PC-3 (cell line): ENCODE measurements at regions not wholly inside any gene's neighbourhood (a gene's known extent, or its start where the extent isn't known, plus 50 kb on each side); places are given as distances from the start of the nearest gene placed in this dataset.

ENCODE experiments used
- CTCF ChIP-seq: fragments of 300-600 bp; sonication (generic); conservative IDR thresholded peaks from 2 replicates; pipeline ENCODE4 v1.5.1; 2017; ENCODE audit warnings: antibody characterized with exemption, low read depth, mild to moderate bottlenecking, low read length
- EZH2 ChIP-seq: fragments of 300-600 bp; sonication (generic); IDR thresholded peaks from one replicate; pipeline ENCODE4 v1.6.1; 2017; ENCODE audit warnings: antibody characterized with exemption, mild to moderate bottlenecking, low read length; ENCODE audit not compliant: unreplicated experiment

GRCh38 chr10:63822496-63822895 lies 301.3 kb downstream of the REEP3 start:
- no peak for TF ChIP-seq CTCF
- TF ChIP-seq EZH2: no peak
